ENCODE measurements at regions not wholly inside any gene's neighbourhood (a gene's known extent, or its start where the extent isn't known, plus 50 kb on each side); places are given as distances from the start of the nearest gene placed in this dataset.

DNA sequence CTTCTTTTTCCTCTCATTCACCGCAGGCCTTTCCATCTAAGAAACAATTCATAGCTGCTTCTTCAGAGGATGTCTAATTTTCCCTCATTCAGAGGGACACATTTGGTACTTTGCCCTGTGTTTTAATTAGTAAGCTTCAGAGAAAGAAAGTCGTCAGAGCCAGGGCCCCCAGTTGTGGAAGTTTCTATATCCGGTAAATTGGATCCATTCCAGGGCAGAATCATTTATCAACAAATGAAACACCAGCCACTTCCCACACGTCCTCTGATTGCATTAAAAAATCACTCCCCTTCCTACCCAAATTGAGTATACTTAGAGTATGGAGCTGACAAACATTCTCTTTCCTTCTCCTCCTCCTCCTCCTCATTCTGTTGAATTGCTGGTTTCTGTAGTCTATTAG, 205.8 kb upstream of the HDAC9 start (continued):
- TF ChIP-seq MXI1 (IDR thresholded peaks at IDR 0.05; ENCODE audit: borderline replicate concordance, low read depth, low read length): no peak

DNA sequence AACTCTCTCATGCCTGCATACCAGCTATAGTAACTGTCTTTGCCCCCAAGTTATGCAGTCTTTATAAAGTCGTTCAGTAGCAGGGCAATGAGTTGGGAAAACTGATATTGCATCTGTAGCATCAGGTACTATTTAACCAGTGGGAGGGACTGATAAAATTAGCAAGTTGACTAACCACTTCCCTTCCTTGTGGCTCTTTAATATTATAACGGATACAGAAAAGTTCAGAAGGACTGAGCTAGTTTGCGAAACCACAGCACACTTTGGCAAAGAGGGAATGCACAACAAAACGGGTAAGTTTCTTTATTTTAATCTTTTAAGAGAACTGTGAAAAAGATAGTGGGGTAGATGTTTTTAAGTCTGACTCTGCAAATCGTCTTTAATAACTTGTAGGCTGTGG, 205.3 kb upstream of the HDAC9 start:
- intact Hi-C loops (cut with micrococcal nuclease; ENCODE audit: unreplicated experiment) (no loop called here), in situ Hi-C loops (cut with HindIII; ENCODE audit: extremely low pct_ligation_motif_present, low pct_unique_long_range_greater_than_20kb) (no loop called here)
- Histone ChIP-seq H3K79me2 (ENCODE audit: insufficient read depth, low read length) (no peaks in the 10 kb centered on the region), H3K4me3 (replicated peaks in 1 of 3; ENCODE audit: insufficient read depth in 1 of 3, low read depth in 2 of 3, low read length in 3 of 3) (no peak overlapping the region), H4K20me1 (ENCODE audit: insufficient read depth, low read length) (no peaks in the 10 kb centered on the region), H3K9me3 (ENCODE audit: low read length) (no peaks in the 10 kb centered on the region), H3K4me1 (ENCODE audit: insufficient read depth, low read length) (no peaks in the 10 kb centered on the region), H3K36me3 (replicated peaks in 1 of 2; ENCODE audit: control insufficient read depth in 1 of 2, insufficient read depth in 2 of 2, low read length in 2 of 2) (no peaks in the 10 kb centered on the region), H3K27me3 (ENCODE audit: control insufficient read depth in 1 of 2, insufficient read depth in 2 of 2, low read length in 2 of 2) (no peaks in the 10 kb centered on the region), H3K4me2 (ENCODE audit: low read depth, low read length) (no peak overlapping the region), H3K27ac (ENCODE audit: extremely low read length, insufficient read depth, low read length) (no peak overlapping the region), H3K9ac (ENCODE audit: insufficient read depth, low read depth, low read length) (no peak overlapping the region), H2AFZ (ENCODE audit: low read length) (no peak overlapping the region)
- WGBS (ENCODE audit: low lambda C conversion rate): 23% methylated on average over 5 of the region's 5 CpGs
- FAIRE-seq (no peak), ATAC-seq (no peak), DNase-seq (ENCODE audit: low spot score) (no peak)
- POLR2A ChIA-PET: no interaction called here
- CTCF ChIA-PET (ENCODE audit: low intra/inter-chr PET ratio, low total read pairs): no interaction called here
- TF ChIP-seq ZNF160 (CRISPR knock-in tag; IDR thresholded peaks at IDR 0.05): no peak
- TF ChIP-seq RBAK (CRISPR knock-in tag; IDR thresholded peaks at IDR 0.05): no peak
- TF ChIP-seq, protein P1, sequence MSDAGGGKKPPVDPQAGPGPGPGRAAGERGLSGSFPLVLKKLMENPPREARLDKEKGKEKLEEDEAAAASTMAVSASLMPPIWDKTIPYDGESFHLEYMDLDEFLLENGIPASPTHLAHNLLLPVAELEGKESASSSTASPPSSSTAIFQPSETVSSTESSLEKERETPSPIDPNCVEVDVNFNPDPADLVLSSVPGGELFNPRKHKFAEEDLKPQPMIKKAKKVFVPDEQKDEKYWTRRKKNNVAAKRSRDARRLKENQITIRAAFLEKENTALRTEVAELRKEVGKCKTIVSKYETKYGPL (CRISPR knock-in tag; IDR thresholded peaks at IDR 0.05): no peak
- no peak for TF ChIP-seq MED1 (CRISPR knock-in tag; IDR thresholded peaks at IDR 0.05)
- TF ChIP-seq STAT5B (CRISPR knock-in tag; IDR thresholded peaks at IDR 0.05): no peak
- TF ChIP-seq, protein P2, sequence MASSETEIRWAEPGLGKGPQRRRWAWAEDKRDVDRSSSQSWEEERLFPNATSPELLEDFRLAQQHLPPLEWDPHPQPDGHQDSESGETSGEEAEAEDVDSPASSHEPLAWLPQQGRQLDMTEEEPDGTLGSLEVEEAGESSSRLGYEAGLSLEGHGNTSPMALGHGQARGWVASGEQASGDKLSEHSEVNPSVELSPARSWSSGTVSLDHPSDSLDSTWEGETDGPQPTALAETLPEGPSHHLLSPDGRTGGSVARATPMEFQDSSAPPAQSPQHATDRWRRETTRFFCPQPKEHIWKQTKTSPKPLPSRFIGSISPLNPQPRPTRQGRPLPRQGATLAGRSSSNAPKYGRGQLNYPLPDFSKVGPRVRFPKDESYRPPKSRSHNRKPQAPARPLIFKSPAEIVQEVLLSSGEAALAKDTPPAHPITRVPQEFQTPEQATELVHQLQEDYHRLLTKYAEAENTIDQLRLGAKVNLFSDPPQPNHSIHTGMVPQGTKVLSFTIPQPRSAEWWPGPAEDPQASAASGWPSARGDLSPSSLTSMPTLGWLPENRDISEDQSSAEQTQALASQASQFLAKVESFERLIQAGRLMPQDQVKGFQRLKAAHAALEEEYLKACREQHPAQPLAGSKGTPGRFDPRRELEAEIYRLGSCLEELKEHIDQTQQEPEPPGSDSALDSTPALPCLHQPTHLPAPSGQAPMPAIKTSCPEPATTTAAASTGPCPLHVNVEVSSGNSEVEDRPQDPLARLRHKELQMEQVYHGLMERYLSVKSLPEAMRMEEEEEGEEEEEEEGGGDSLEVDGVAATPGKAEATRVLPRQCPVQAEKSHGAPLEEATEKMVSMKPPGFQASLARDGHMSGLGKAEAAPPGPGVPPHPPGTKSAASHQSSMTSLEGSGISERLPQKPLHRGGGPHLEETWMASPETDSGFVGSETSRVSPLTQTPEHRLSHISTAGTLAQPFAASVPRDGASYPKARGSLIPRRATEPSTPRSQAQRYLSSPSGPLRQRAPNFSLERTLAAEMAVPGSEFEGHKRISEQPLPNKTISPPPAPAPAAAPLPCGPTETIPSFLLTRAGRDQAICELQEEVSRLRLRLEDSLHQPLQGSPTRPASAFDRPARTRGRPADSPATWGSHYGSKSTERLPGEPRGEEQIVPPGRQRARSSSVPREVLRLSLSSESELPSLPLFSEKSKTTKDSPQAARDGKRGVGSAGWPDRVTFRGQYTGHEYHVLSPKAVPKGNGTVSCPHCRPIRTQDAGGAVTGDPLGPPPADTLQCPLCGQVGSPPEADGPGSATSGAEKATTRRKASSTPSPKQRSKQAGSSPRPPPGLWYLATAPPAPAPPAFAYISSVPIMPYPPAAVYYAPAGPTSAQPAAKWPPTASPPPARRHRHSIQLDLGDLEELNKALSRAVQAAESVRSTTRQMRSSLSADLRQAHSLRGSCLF (CRISPR knock-in tag; IDR thresholded peaks at IDR 0.05; ENCODE audit: borderline replicate concordance): no peak
- no peak for TF ChIP-seq SIX4 (CRISPR knock-in tag; IDR thresholded peaks at IDR 0.05)
- TF ChIP-seq, protein P3, sequence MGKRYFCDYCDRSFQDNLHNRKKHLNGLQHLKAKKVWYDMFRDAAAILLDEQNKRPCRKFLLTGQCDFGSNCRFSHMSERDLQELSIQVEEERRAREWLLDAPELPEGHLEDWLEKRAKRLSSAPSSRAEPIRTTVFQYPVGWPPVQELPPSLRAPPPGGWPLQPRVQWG (CRISPR knock-in tag; IDR thresholded peaks at IDR 0.05; ENCODE audit: borderline replicate concordance, low read depth): no peak
- TF ChIP-seq MATR3 (CRISPR knock-in tag; IDR thresholded peaks at IDR 0.05): no peak
- no peak for TF ChIP-seq TOE1 (CRISPR knock-in tag; IDR thresholded peaks at IDR 0.05)
- no peak for TF ChIP-seq ARNTL (CRISPR knock-in tag; IDR thresholded peaks at IDR 0.05)
- no peak for TF ChIP-seq ZNF577 (CRISPR knock-in tag; IDR thresholded peaks at IDR 0.05; ENCODE audit: borderline replicate concordance, low read depth)
- TF ChIP-seq PLRG1 (conservative IDR thresholded peaks at IDR 0.05): no peak
- TF ChIP-seq GTF2F1 (IDR thresholded peaks at IDR 0.05; ENCODE audit: low read length): no peak
- no peak for TF ChIP-seq U2AF1 (optimal IDR thresholded peaks at IDR 0.05; ENCODE audit: low read depth, low read length)
- TF ChIP-seq, protein P4, sequence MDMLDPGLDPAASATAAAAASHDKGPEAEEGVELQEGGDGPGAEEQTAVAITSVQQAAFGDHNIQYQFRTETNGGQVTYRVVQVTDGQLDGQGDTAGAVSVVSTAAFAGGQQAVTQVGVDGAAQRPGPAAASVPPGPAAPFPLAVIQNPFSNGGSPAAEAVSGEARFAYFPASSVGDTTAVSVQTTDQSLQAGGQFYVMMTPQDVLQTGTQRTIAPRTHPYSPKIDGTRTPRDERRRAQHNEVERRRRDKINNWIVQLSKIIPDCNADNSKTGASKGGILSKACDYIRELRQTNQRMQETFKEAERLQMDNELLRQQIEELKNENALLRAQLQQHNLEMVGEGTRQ (IDR thresholded peaks at IDR 0.05; ENCODE audit: low read depth, low read length): no peak
- TF ChIP-seq, protein P4 (CRISPR knock-in tag; IDR thresholded peaks at IDR 0.05; ENCODE audit: borderline replicate concordance): no peak
- BruUV-seq (replicated peaks): no TSS peak
